ENCODE measurements at regions not wholly inside any gene's neighbourhood (a gene's known extent, or its start where the extent isn't known, plus 50 kb on each side); places are given as distances from the start of the nearest gene placed in this dataset.
"Not testable (repeated sequence)": the region's sequence is repeated elsewhere in the genome, so short reads cannot be mapped to it uniquely, and the experiment has no call there.

- Histone ChIP-seq H3K9ac (ENCODE audit: low read depth in 2 of 2, low read length in 2 of 2) (no peak overlapping the region), H3K4me1 (no peaks in the 10 kb centered on the region), H3K27me3 (no peaks in the 10 kb centered on the region), H3K9me3 (no peaks in the 10 kb centered on the region), H3K27ac (no peak overlapping the region), H3K36me3 (no peaks in the 10 kb centered on the region), H3K4me3 (no peak overlapping the region)
- DNase-seq, result peak; percentile 25
- TF ChIP-seq CTCF (IDR thresholded peaks at IDR 0.05), result peak; percentile 44
- intact Hi-C loops (cut with DNase I), result loop anchor here (5.0 kb wide), 1 partner anchor 250 kb away; no protein-coding TSS in a partner anchor
Observed at GRCh38 chr2:84077496-84077895, 381.6 kb downstream of the SUCLG1 start.

GRCh38 chr2:84071050-84071449, 388.0 kb downstream of the SUCLG1 start:
- H3K4me3 ChIP-seq, result no peak overlapping the region
- DNase-seq, result no peak
- no peak overlapping the region for H3K9ac ChIP-seq (ENCODE audit: low read depth in 2 of 2, low read length in 2 of 2)
- TF ChIP-seq CTCF (IDR thresholded peaks at IDR 0.05), result no peak
- no peak overlapping the region for H3K27ac ChIP-seq
- H3K27me3 ChIP-seq, result no peaks in the 10 kb centered on the region
- intact Hi-C loops (cut with DNase I), result no loop called here
- H3K9me3 ChIP-seq, result no peaks in the 10 kb centered on the region
- H3K36me3 ChIP-seq, result no peaks in the 10 kb centered on the region
- H3K4me1 ChIP-seq, result no peaks in the 10 kb centered on the region

- Histone ChIP-seq H3K27me3 (no peaks in the 10 kb centered on the region), H3K9me3 (no peaks in the 10 kb centered on the region), H3K4me3 (no peak overlapping the region), H3K9ac (ENCODE audit: low read depth in 2 of 2, low read length in 2 of 2) (no peak overlapping the region), H3K27ac (no peak overlapping the region), H3K4me1 (no peaks in the 10 kb centered on the region), H3K36me3 (no peaks in the 10 kb centered on the region)
- DNase-seq, result no peak
- TF ChIP-seq CTCF (IDR thresholded peaks at IDR 0.05), result no peak
- intact Hi-C loops (cut with DNase I), result no loop called here
Observed at GRCh38 chr2:84065857-84066256, 393.2 kb downstream of the SUCLG1 start.

- TF ChIP-seq CTCF (IDR thresholded peaks at IDR 0.05), result no peak
- no peak overlapping the region for H3K9ac ChIP-seq (ENCODE audit: low read depth in 2 of 2, low read length in 2 of 2)
Observed at GRCh38 chr2:84057917-84058560, 401.0 kb downstream of the SUCLG1 start.

GRCh38 chr2:84055816-84056215, 403.3 kb downstream of the SUCLG1 start:
- Histone ChIP-seq H3K36me3 (no peaks in the 10 kb centered on the region), H3K9ac (ENCODE audit: low read depth in 2 of 2, low read length in 2 of 2) (no peak overlapping the region), H3K9me3 (no peaks in the 10 kb centered on the region), H3K27me3 (no peaks in the 10 kb centered on the region), H3K4me3 (no peak overlapping the region), H3K27ac (no peak overlapping the region), H3K4me1 (no peaks in the 10 kb centered on the region)
- no peak for TF ChIP-seq CTCF (IDR thresholded peaks at IDR 0.05)
- no peak for DNase-seq
- intact Hi-C loops (cut with DNase I), result no loop called here

More at GRCh38 chr2:84057917-84058560, 401.0 kb downstream of the SUCLG1 start:
- no peak for DNase-seq
- H3K27me3 ChIP-seq, result no peaks in the 10 kb centered on the region
- intact Hi-C loops (cut with DNase I), result no loop called here
- H3K36me3 ChIP-seq, result no peaks in the 10 kb centered on the region
- H3K27ac ChIP-seq, result no peak overlapping the region
- H3K4me1 ChIP-seq, result no peaks in the 10 kb centered on the region
- no peaks in the 10 kb centered on the region for H3K9me3 ChIP-seq
- H3K4me3 ChIP-seq, result no peak overlapping the region

GRCh38 chr2:84054577-84054976, 404.5 kb downstream of the SUCLG1 start:
- H3K9me3 ChIP-seq; DNase-seq; intact Hi-C loops (cut with DNase I); H3K27me3 ChIP-seq; H3K4me1 ChIP-seq; H3K9ac ChIP-seq (ENCODE audit: low read depth in 2 of 2, low read length in 2 of 2); H3K4me3 ChIP-seq; H3K27ac ChIP-seq; H3K36me3 ChIP-seq: not testable (repeated sequence)
